GM18519 (cell line): ENCODE measurements at regions not wholly inside any gene's neighbourhood (a gene's known extent, or its start where the extent isn't known, plus 50 kb on each side); places are given as distances from the start of the nearest gene placed in this dataset.
A peak's percentile ranks its signal among the peaks of the same experiment; 100 is the strongest.
"Not testable (repeated sequence)": the region's sequence is repeated elsewhere in the genome, so short reads cannot be mapped to it uniquely, and the experiment has no call there.

Source experiments
- ATAC-seq: cut with Tn5 transposase; IDR thresholded peaks from one replicate; pipeline ENCODE4 v1.9.1; 2021; ENCODE audit warnings: mild to moderate bottlenecking, moderate library complexity; ENCODE audit not compliant: unreplicated experiment, low FRiP score

GRCh38 chr1:173337126-173337525, 130.0 kb upstream of the TNFSF4 start:
- ATAC-seq: no peak

- ATAC-seq: no peak
Measured at GRCh38 chr1:173341307-173341706, 134.2 kb upstream of the TNFSF4 start.

- ATAC-seq: no peak
Measured at GRCh38 chr1:173341971-173342370, 134.8 kb upstream of the TNFSF4 start.

GRCh38 chr1:173342736-173343135, 134.4 kb upstream of the PRDX6 start:
- ATAC-seq: no peak

GRCh38 chr1:173344034-173344743, 132.9 kb upstream of the PRDX6 start:
- no peak for ATAC-seq

- ATAC-seq: no peak
Measured at GRCh38 chr1:173347282-173347818, 129.8 kb upstream of the PRDX6 start.

GRCh38 chr1:173352635-173353034, 124.5 kb upstream of the PRDX6 start:
- not testable (repeated sequence) for ATAC-seq

GRCh38 chr1:173353350-173353749, 123.8 kb upstream of the PRDX6 start:
- no peak for ATAC-seq

- no peak for ATAC-seq
Measured at GRCh38 chr1:173354937-173355280, 122.2 kb upstream of the PRDX6 start.

GRCh38 chr1:173355281-173356031, 121.7 kb upstream of the PRDX6 start:
- ATAC-seq: peak; percentile 41

- ATAC-seq: no peak
Measured at GRCh38 chr1:173356191-173356762, 120.9 kb upstream of the PRDX6 start.

- no peak for ATAC-seq
Measured at GRCh38 chr1:173360487-173361063, 116.6 kb upstream of the PRDX6 start.

- ATAC-seq: no peak
Measured at GRCh38 chr1:173362543-173362942, 114.6 kb upstream of the PRDX6 start.

- ATAC-seq: no peak
Measured at GRCh38 chr1:173364827-173365226, 112.3 kb upstream of the PRDX6 start.

GRCh38 chr1:173365341-173365740, 111.8 kb upstream of the PRDX6 start:
- ATAC-seq: no peak

GRCh38 chr1:173367136-173367535, 110.0 kb upstream of the PRDX6 start:
- no peak for ATAC-seq

- ATAC-seq: not testable (repeated sequence)
Measured at GRCh38 chr1:173370586-173370985, 106.5 kb upstream of the PRDX6 start.

- ATAC-seq: not testable (repeated sequence)
Measured at GRCh38 chr1:173376065-173376464, 101.1 kb upstream of the PRDX6 start.

- no peak for ATAC-seq
Measured at GRCh38 chr1:173377266-173377665, 99.9 kb upstream of the PRDX6 start.

- no peak for ATAC-seq
Measured at GRCh38 chr1:173383351-173383750, 93.8 kb upstream of the PRDX6 start.

- ATAC-seq: no peak
Measured at GRCh38 chr1:173388352-173388751, 88.8 kb upstream of the PRDX6 start.
